SJCRH30 (cell line): ENCODE measurements at regions not wholly inside any gene's neighbourhood (a gene's known extent, or its start where the extent isn't known, plus 50 kb on each side); places are given as distances from the start of the nearest gene placed in this dataset.

Source experiments
- DNase-seq, 2 experiments: peaks; one replicate each; pipeline ENCODE4 v3.0.0-alpha.2; 2015 to 2020
- H3K27ac ChIP-seq: fragments of 250-450 bp; sonication (Bioruptor Pico); 2 replicates; pipeline ENCODE4 v1.5.1; 2020; ENCODE audit warnings: mild to moderate bottlenecking, moderate library complexity
- H3K27me3 ChIP-seq: fragments of 250-450 bp; sonication (Bioruptor Pico); 2 replicates; pipeline ENCODE4 v1.5.1; 2020; ENCODE audit warnings: mild to moderate bottlenecking, moderate library complexity
- H3K36me3 ChIP-seq: fragments of 250-450 bp; sonication (Bioruptor Pico); 2 replicates; pipeline ENCODE4 v1.5.1; 2020; ENCODE audit warnings: mild to moderate bottlenecking, moderate library complexity
- H3K4me1 ChIP-seq: fragments of 250-450 bp; sonication (Bioruptor Pico); 2 replicates; pipeline ENCODE4 v1.5.1; 2020; ENCODE audit warnings: mild to moderate bottlenecking, moderate library complexity
- H3K4me3 ChIP-seq: fragments of 250-450 bp; sonication (Bioruptor Pico); 2 replicates; pipeline ENCODE4 v1.5.1; 2020; ENCODE audit warnings: mild to moderate bottlenecking, moderate library complexity
- H3K9me3 ChIP-seq: fragments of 250-450 bp; sonication (Bioruptor Pico); replicated peaks from 2 replicates; pipeline ENCODE4 v1.5.1; 2020; ENCODE audit warnings: mild to moderate bottlenecking, moderate library complexity

GRCh38 chr1:219039682-219040154 lies 134.0 kb upstream of the LYPLAL1 start:
- H3K4me3 ChIP-seq = no peak overlapping the region

GRCh38 chr1:219040291-219040690 lies 133.4 kb upstream of the LYPLAL1 start:
- peak in 1 of 2 experiments; percentile 30 for DNase-seq
- peaks cover 4% of the 10 kb centered on the region; the same call in 1 of the 2 replicates for H3K9me3 ChIP-seq
- no peaks in the 10 kb centered on the region for H3K36me3 ChIP-seq
- no peak overlapping the region; the same call in 1 of the 2 replicates for H3K27ac ChIP-seq
- H3K27me3 ChIP-seq = no peaks in the 10 kb centered on the region
- peaks cover 21% of the 10 kb centered on the region; the same call in 1 of the 2 replicates for H3K4me1 ChIP-seq
- no peak overlapping the region for H3K4me3 ChIP-seq

More at GRCh38 chr1:219039682-219040154, 134.0 kb upstream of the LYPLAL1 start:
- H3K9me3 ChIP-seq = peaks cover 4% of the 10 kb centered on the region; the same call in 1 of the 2 replicates
- H3K36me3 ChIP-seq = no peaks in the 10 kb centered on the region
- no peak for DNase-seq
- no peaks in the 10 kb centered on the region for H3K27me3 ChIP-seq
- peaks cover 21% of the 10 kb centered on the region; the same call in 1 of the 2 replicates for H3K4me1 ChIP-seq
- no peak overlapping the region for H3K27ac ChIP-seq

- H3K4me3 ChIP-seq = no peak overlapping the region
- peak; percentile 35 to 47 for DNase-seq
- H3K4me1 ChIP-seq = peaks cover 21% of the 10 kb centered on the region; the same call in 1 of the 2 replicates
- H3K36me3 ChIP-seq = no peaks in the 10 kb centered on the region
- H3K27ac ChIP-seq = peak overlapping the region; percentile 6; the same call in 1 of the 2 replicates
- peaks cover 4% of the 10 kb centered on the region; the same call in 1 of the 2 replicates for H3K9me3 ChIP-seq
- no peaks in the 10 kb centered on the region for H3K27me3 ChIP-seq
Observed at GRCh38 chr1:219041141-219041540, 132.5 kb upstream of the LYPLAL1 start.

- H3K27me3 ChIP-seq = no peaks in the 10 kb centered on the region
- DNase-seq = peak; percentile 20 to 43
- peaks cover 21% of the 10 kb centered on the region; the same call in 1 of the 2 replicates for H3K4me1 ChIP-seq
- H3K4me3 ChIP-seq = no peak overlapping the region
- peaks cover 4% of the 10 kb centered on the region; the same call in 1 of the 2 replicates for H3K9me3 ChIP-seq
- no peak overlapping the region; the same call in 1 of the 2 replicates for H3K27ac ChIP-seq
- no peaks in the 10 kb centered on the region for H3K36me3 ChIP-seq
Observed at GRCh38 chr1:219041818-219042217, 131.9 kb upstream of the LYPLAL1 start.

- no peaks in the 10 kb centered on the region for H3K36me3 ChIP-seq
- H3K4me1 ChIP-seq = peaks cover 21% of the 10 kb centered on the region; the same call in 1 of the 2 replicates
- no peak overlapping the region for H3K27ac ChIP-seq
- H3K9me3 ChIP-seq = peaks cover 4% of the 10 kb centered on the region; the same call in 1 of the 2 replicates
- H3K27me3 ChIP-seq = no peaks in the 10 kb centered on the region
- no peak overlapping the region for H3K4me3 ChIP-seq
- no peak for DNase-seq
Observed at GRCh38 chr1:219042769-219043168, 130.9 kb upstream of the LYPLAL1 start.

GRCh38 chr1:219045246-219045645 lies 128.4 kb upstream of the LYPLAL1 start:
- no peak for DNase-seq
- Histone ChIP-seq H3K4me1 (peaks cover 31% of the 10 kb centered on the region), H3K27me3 (no peaks in the 10 kb centered on the region), H3K27ac (no peak overlapping the region), H3K4me3 (no peak overlapping the region), H3K9me3 (peaks cover 4% of the 10 kb centered on the region; the same call in 1 of the 2 replicates), H3K36me3 (no peaks in the 10 kb centered on the region)

GRCh38 chr1:219049501-219049900 lies 124.2 kb upstream of the LYPLAL1 start:
- no peaks in the 10 kb centered on the region for H3K27me3 ChIP-seq
- no peaks in the 10 kb centered on the region for H3K36me3 ChIP-seq
- peaks cover 15% of the 10 kb centered on the region for H3K4me1 ChIP-seq
- peak overlapping the region; percentile 46 for H3K27ac ChIP-seq
- peak; percentile 23 to 65 for DNase-seq
- H3K4me3 ChIP-seq = no peak overlapping the region
- no peaks in the 10 kb centered on the region for H3K9me3 ChIP-seq

- H3K36me3 ChIP-seq = no peaks in the 10 kb centered on the region
- H3K27ac ChIP-seq = peak overlapping the region; percentile 46
- no peaks in the 10 kb centered on the region for H3K9me3 ChIP-seq
- H3K4me1 ChIP-seq = peaks cover 15% of the 10 kb centered on the region
- H3K27me3 ChIP-seq = no peaks in the 10 kb centered on the region
- no peak overlapping the region for H3K4me3 ChIP-seq
- no peak for DNase-seq
Observed at GRCh38 chr1:219050086-219050821, 123.4 kb upstream of the LYPLAL1 start.

- no peak overlapping the region for H3K27ac ChIP-seq
- peaks cover 15% of the 10 kb centered on the region for H3K4me1 ChIP-seq
- no peak for DNase-seq
- H3K27me3 ChIP-seq = no peaks in the 10 kb centered on the region
- H3K9me3 ChIP-seq = no peaks in the 10 kb centered on the region
- H3K4me3 ChIP-seq = no peak overlapping the region
- no peaks in the 10 kb centered on the region for H3K36me3 ChIP-seq
Observed at GRCh38 chr1:219050822-219051125, 122.9 kb upstream of the LYPLAL1 start.

GRCh38 chr1:219051547-219051946 lies 122.1 kb upstream of the LYPLAL1 start:
- peaks cover 15% of the 10 kb centered on the region for H3K4me1 ChIP-seq
- no peak overlapping the region for H3K27ac ChIP-seq
- H3K27me3 ChIP-seq = no peaks in the 10 kb centered on the region
- DNase-seq = no peak
- no peaks in the 10 kb centered on the region for H3K36me3 ChIP-seq
- H3K4me3 ChIP-seq = no peak overlapping the region
- H3K9me3 ChIP-seq = no peaks in the 10 kb centered on the region

GRCh38 chr1:219058891-219059820 lies 114.5 kb upstream of the LYPLAL1 start:
- H3K27ac ChIP-seq = no peak overlapping the region
- H3K4me1 ChIP-seq = no peaks in the 10 kb centered on the region
- H3K4me3 ChIP-seq = no peak overlapping the region
- no peaks in the 10 kb centered on the region for H3K27me3 ChIP-seq
- H3K9me3 ChIP-seq = no peaks in the 10 kb centered on the region; the same call in 1 of the 2 replicates
- H3K36me3 ChIP-seq = no peaks in the 10 kb centered on the region
- no peak for DNase-seq

GRCh38 chr1:219060798-219061197 lies 112.9 kb upstream of the LYPLAL1 start:
- Histone ChIP-seq H3K27ac (no peak overlapping the region), H3K4me1 (no peaks in the 10 kb centered on the region), H3K27me3 (no peaks in the 10 kb centered on the region), H3K36me3 (no peaks in the 10 kb centered on the region), H3K4me3 (no peak overlapping the region), H3K9me3 (no peaks in the 10 kb centered on the region; the same call in 1 of the 2 replicates)
- DNase-seq = no peak

- Histone ChIP-seq H3K27ac (no peak overlapping the region), H3K9me3 (no peaks in the 10 kb centered on the region; the same call in 1 of the 2 replicates), H3K36me3 (no peaks in the 10 kb centered on the region), H3K4me3 (no peak overlapping the region), H3K4me1 (peaks cover 8% of the 10 kb centered on the region), H3K27me3 (no peaks in the 10 kb centered on the region)
- no peak for DNase-seq
Observed at GRCh38 chr1:219062161-219062560, 111.5 kb upstream of the LYPLAL1 start.

- no peaks in the 10 kb centered on the region for H3K36me3 ChIP-seq
- no peak overlapping the region for H3K4me3 ChIP-seq
- no peaks in the 10 kb centered on the region for H3K27me3 ChIP-seq
- DNase-seq = peak in 1 of 2 experiments; percentile 12
- H3K27ac ChIP-seq = no peak overlapping the region
- no peaks in the 10 kb centered on the region for H3K9me3 ChIP-seq
- peaks cover 8% of the 10 kb centered on the region for H3K4me1 ChIP-seq
Observed at GRCh38 chr1:219066098-219066497, 107.6 kb upstream of the LYPLAL1 start.
